ENCODE measurements at regions not wholly inside any gene's neighbourhood (a gene's known extent, or its start where the extent isn't known, plus 50 kb on each side); places are given as distances from the start of the nearest gene placed in this dataset.

GRCh38 chr9:119771341-119771740, 402.1 kb upstream of the BRINP1 start:
- BruUV-seq (replicated peaks): no TSS peak
- Histone ChIP-seq H3K4me2 (ENCODE audit: low read length) (no peak overlapping the region), H2AFZ (ENCODE audit: low read length) (no peak overlapping the region), H3K27ac (ENCODE audit: low read depth, low read length, poor library complexity, severe bottlenecking) (no peak overlapping the region), H3K36me3 (ENCODE audit: insufficient read depth, low read length) (no peaks in the 10 kb centered on the region), H3K79me2 (ENCODE audit: insufficient read depth, low read depth, low read length) (no peaks in the 10 kb centered on the region), H3K9me2 (ENCODE audit: insufficient read depth, low read length) (no peaks in the 10 kb centered on the region), H3K4me3 (ENCODE audit: low read depth, low read length, poor library complexity, severe bottlenecking) (no peak overlapping the region), H3K9me3 (ENCODE audit: low read length) (no peaks in the 10 kb centered on the region), H4K20me1 (ENCODE audit: insufficient read depth, low read length) (no peaks in the 10 kb centered on the region), H3K4me1 (ENCODE audit: insufficient read depth, low read length, poor library complexity, severe bottlenecking) (no peaks in the 10 kb centered on the region)
- POLR2A ChIA-PET: no interaction called here
- no peak for DNase-seq (ENCODE audit: low spot score)
- intact Hi-C loops (cut with micrococcal nuclease; ENCODE audit: unreplicated experiment): no loop called here
- TF ChIP-seq EZH2phosphoT487 (IDR thresholded peaks at IDR 0.05; ENCODE audit: borderline replicate concordance, low read depth, low read length): no peak
- TF ChIP-seq CTCF (conservative IDR thresholded peaks at IDR 0.05; ENCODE audit: low read length): no peak
- CTCF ChIA-PET (ENCODE audit: unreplicated experiment): no interaction called here

- no peaks in the 10 kb centered on the region for H4K20me1 ChIP-seq (ENCODE audit: insufficient read depth, low read length)
- BruUV-seq (replicated peaks): no TSS peak
- peaks cover 5% of the 10 kb centered on the region for H3K4me1 ChIP-seq (ENCODE audit: insufficient read depth, low read length, poor library complexity, severe bottlenecking)
- H3K27ac ChIP-seq (ENCODE audit: low read depth, low read length, poor library complexity, severe bottlenecking): no peak overlapping the region
- intact Hi-C loops (cut with micrococcal nuclease; ENCODE audit: unreplicated experiment): no loop called here
- H3K9me3 ChIP-seq (ENCODE audit: low read length): no peaks in the 10 kb centered on the region
- H3K79me2 ChIP-seq (ENCODE audit: insufficient read depth, low read depth, low read length): no peaks in the 10 kb centered on the region
- TF ChIP-seq CTCF (conservative IDR thresholded peaks at IDR 0.05; ENCODE audit: low read length) (no peak), EZH2phosphoT487 (IDR thresholded peaks at IDR 0.05; ENCODE audit: borderline replicate concordance, low read depth, low read length) (no peak)
- no peak overlapping the region for H3K4me3 ChIP-seq (ENCODE audit: low read depth, low read length, poor library complexity, severe bottlenecking)
- CTCF ChIA-PET (ENCODE audit: unreplicated experiment): no interaction called here
- H3K9me2 ChIP-seq (ENCODE audit: insufficient read depth, low read length): no peaks in the 10 kb centered on the region
- H3K36me3 ChIP-seq (ENCODE audit: insufficient read depth, low read length): no peaks in the 10 kb centered on the region
- H3K4me2 ChIP-seq (ENCODE audit: low read length): no peak overlapping the region
- POLR2A ChIA-PET: no interaction called here
- H2AFZ ChIP-seq (ENCODE audit: low read length): no peak overlapping the region
- DNase-seq (ENCODE audit: low spot score): no peak
Measured at GRCh38 chr9:119768266-119768665, 399.0 kb upstream of the BRINP1 start.

DNA sequence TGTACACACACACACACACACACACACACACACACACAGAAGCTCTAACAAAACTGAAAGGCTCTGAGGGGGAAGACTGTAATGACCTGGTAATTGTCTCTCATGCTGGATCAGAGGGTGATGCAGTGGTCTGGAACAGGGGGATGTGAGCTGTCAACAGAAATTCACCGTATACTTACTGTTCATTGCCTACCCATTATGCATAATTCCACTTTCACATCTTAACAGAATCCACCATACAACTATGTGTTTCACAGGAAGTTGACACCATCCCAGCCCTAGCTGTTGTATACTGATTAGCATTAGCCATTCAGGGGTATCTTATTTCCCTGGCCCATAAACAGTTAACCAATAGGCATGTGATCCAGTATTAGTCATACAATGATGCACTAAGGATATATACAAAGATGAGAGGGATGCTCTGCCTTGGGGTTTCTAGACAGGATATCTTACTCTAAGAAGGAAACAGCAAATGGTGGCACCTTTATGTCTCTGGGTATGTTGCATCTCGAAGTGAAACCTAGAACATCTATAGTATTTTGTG, 396.5 kb upstream of the BRINP1 start:
- no peaks in the 10 kb centered on the region for H3K9me3 ChIP-seq (ENCODE audit: low read length)
- no peak for TF ChIP-seq CTCF (conservative IDR thresholded peaks at IDR 0.05; ENCODE audit: low read length)
- TF ChIP-seq EZH2phosphoT487 (IDR thresholded peaks at IDR 0.05; ENCODE audit: borderline replicate concordance, low read depth, low read length): no peak
- peaks cover 29% of the 10 kb centered on the region for H3K4me1 ChIP-seq (ENCODE audit: insufficient read depth, low read length, poor library complexity, severe bottlenecking)
- H3K36me3 ChIP-seq (ENCODE audit: insufficient read depth, low read length): no peaks in the 10 kb centered on the region
- no peak overlapping the region for H3K27ac ChIP-seq (ENCODE audit: low read depth, low read length, poor library complexity, severe bottlenecking)
- no TSS peak for BruUV-seq (replicated peaks)
- no peak overlapping the region for H3K4me3 ChIP-seq (ENCODE audit: low read depth, low read length, poor library complexity, severe bottlenecking)
- no peak for DNase-seq (ENCODE audit: low spot score)
- no peaks in the 10 kb centered on the region for H4K20me1 ChIP-seq (ENCODE audit: insufficient read depth, low read length)
- no peak overlapping the region for H3K4me2 ChIP-seq (ENCODE audit: low read length)
- H3K9me2 ChIP-seq (ENCODE audit: insufficient read depth, low read length): no peaks in the 10 kb centered on the region
- H2AFZ ChIP-seq (ENCODE audit: low read length): no peak overlapping the region
- POLR2A ChIA-PET: interaction anchor here (0.7 kb wide), 1 partner anchor 231 kb away, joined by 4 read pairs; no protein-coding TSS in a partner anchor
- H3K79me2 ChIP-seq (ENCODE audit: insufficient read depth, low read depth, low read length): no peaks in the 10 kb centered on the region
- CTCF ChIA-PET (ENCODE audit: unreplicated experiment): no interaction called here
- intact Hi-C loops (cut with micrococcal nuclease; ENCODE audit: unreplicated experiment): no loop called here

All from OCI-LY7 (cell line).